AG04449 (cell line): ENCODE measurements at regions not wholly inside any gene's neighbourhood (a gene's known extent, or its start where the extent isn't known, plus 50 kb on each side); places are given as distances from the start of the nearest gene placed in this dataset.

ENCODE experiments used
- CTCF ChIA-PET: fragments of 350-600 bp; formaldehyde crosslinking; extraction: SDS; loops from one replicate; lab custom pipeline; 2021; ENCODE audit warnings: antibody characterized with exemption; lab: Yijun Ruan, JAX
- POLR2A ChIA-PET: fragments of 400-600, 350-600 bp; formaldehyde crosslinking; extraction: SDS; loops from one replicate; lab custom pipeline; 2020; ENCODE audit warnings: antibody characterized with exemption, inconsistent platforms; lab: Yijun Ruan, JAX
- DNase-seq: peaks from one replicate; pipeline ENCODE4 v3.0.0-alpha.2; 2010; ENCODE audit warnings: low read depth, low spot score
- H3K4me3 ChIP-seq: 2 replicates; pipeline ENCODE4 v1.5.1; 2011; ENCODE audit warnings: low read depth, mild to moderate bottlenecking, control low read depth, low read length
- TF ChIP-seq, protein P1 (sequence below): IDR thresholded peaks from one replicate; pipeline ENCODE4 v1.5.1; 2011; ENCODE audit warnings: mild to moderate bottlenecking, moderate library complexity, low read length, control low read depth, inconsistent platforms; ENCODE audit not compliant: insufficient read depth; ENCODE audit errors: missing control alignments

DNA sequence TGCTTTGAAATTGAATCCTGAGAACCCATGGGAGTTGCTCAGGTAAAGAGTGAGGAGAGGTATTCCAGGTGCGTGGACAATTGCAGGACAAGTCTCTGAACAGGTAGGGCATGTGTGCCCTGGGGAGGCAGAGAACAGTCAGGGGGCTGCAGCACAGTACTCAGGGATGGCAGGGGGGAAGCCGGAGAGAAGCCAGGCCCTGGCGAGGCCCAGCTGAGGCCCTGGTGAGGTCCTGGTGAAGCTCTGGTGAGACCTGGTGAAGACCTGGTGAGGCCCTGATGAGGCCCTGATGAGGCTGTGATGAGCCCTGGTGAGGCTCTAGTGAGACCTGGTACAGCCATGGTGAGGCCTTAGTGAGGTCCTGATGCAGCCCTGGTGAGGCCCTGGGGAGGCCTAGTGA, 155.5 kb upstream of the GDF10 start:
- TF ChIP-seq, protein P1, sequence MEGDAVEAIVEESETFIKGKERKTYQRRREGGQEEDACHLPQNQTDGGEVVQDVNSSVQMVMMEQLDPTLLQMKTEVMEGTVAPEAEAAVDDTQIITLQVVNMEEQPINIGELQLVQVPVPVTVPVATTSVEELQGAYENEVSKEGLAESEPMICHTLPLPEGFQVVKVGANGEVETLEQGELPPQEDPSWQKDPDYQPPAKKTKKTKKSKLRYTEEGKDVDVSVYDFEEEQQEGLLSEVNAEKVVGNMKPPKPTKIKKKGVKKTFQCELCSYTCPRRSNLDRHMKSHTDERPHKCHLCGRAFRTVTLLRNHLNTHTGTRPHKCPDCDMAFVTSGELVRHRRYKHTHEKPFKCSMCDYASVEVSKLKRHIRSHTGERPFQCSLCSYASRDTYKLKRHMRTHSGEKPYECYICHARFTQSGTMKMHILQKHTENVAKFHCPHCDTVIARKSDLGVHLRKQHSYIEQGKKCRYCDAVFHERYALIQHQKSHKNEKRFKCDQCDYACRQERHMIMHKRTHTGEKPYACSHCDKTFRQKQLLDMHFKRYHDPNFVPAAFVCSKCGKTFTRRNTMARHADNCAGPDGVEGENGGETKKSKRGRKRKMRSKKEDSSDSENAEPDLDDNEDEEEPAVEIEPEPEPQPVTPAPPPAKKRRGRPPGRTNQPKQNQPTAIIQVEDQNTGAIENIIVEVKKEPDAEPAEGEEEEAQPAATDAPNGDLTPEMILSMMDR, result no peak
- H3K4me3 ChIP-seq, result no peak overlapping the region
- ChIA-PET CTCF (no interaction called here), POLR2A (no interaction called here)
- DNase-seq, result no peak

- no peak overlapping the region for H3K4me3 ChIP-seq
- ChIA-PET POLR2A (no interaction called here), CTCF (no interaction called here)
- no peak for DNase-seq
- TF ChIP-seq, protein P1, result no peak
Measured at GRCh38 chr10:47145290-47145934, 154.6 kb upstream of the GDF10 start.

DNA sequence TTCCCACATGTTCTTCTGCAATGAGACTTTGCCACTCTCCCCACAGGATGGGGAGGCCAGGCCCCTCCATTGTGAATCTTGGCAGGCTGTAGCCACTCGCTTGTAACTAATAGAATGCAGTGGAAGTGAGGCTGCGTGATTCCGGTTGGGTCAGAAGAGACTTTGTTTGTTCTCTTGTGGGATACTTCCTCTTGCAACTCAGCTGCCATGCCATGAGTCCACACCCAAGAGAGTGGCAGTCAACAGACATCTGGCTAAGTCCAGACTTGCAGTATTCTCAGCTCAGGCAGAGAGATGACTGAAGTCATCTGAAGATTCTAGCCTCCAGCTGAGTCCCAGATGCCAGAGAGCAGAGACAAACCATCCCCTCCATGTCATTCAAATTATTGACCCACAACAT, 153.4 kb upstream of the GDF10 start:
- POLR2A ChIA-PET, result no interaction called here
- no peak for DNase-seq
- TF ChIP-seq, protein P1, result no peak
- CTCF ChIA-PET, result no interaction called here
- H3K4me3 ChIP-seq, result no peak overlapping the region

DNA sequence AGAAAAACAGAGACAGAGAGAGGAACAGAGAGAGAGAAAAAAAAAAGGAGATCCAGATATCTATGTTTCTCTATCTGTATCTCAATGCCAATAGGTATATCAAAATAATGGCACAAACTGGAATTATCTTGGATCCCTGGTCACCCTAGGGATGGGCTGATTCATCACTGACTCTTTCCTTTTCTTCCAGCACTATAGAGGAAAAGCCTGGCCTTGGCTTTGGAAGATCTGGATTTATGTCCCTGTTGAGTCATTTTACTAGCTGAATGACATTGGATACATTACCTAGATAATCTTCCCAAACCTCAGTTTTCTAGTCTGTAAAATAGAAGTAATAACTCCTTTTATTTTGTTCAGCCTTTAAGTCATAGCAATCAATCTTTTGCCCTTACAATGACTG, 152.8 kb upstream of the GDF10 start:
- ChIA-PET CTCF (no interaction called here), POLR2A (no interaction called here)
- DNase-seq, result no peak
- TF ChIP-seq, protein P1, result no peak
- no peak overlapping the region for H3K4me3 ChIP-seq

- no peak for DNase-seq
- ChIA-PET POLR2A (no interaction called here), CTCF (interaction anchor here (2.1 kb wide), 1 partner anchor 11 kb away, joined by 11 read pairs; no protein-coding TSS in a partner anchor)
- H3K4me3 ChIP-seq, result no peak overlapping the region
- TF ChIP-seq, protein P1, result no peak
Measured at GRCh38 chr10:47150581-47150980, 149.4 kb upstream of the GDF10 start.

- CTCF ChIA-PET, result interaction anchor here (2.0 to 2.2 kb wide), 3 partner anchors 11 to 17 kb away, joined by 5 to 11 read pairs (median 6); no protein-coding TSS in a partner anchor
Measured at GRCh38 chr10:47151920-47152319, 148.1 kb upstream of the GDF10 start.

More at GRCh38 chr10:47151920-47152319, 148.1 kb upstream of the GDF10 start:
- TF ChIP-seq, protein P1, result no peak
- no peak overlapping the region for H3K4me3 ChIP-seq
- DNase-seq, result no peak
- POLR2A ChIA-PET, result no interaction called here
